Retinal pigment epithelial cell (primary cell): ENCODE measurements at regions not wholly inside any gene's neighbourhood (a gene's known extent, or its start where the extent isn't known, plus 50 kb on each side); places are given as distances from the start of the nearest gene placed in this dataset.
A peak's percentile ranks its signal among the peaks of the same experiment; 100 is the strongest.

Source experiments
- DNase-seq: peaks from one replicate; pipeline ENCODE4 v3.0.0-alpha.2; 2010; ENCODE audit warnings: low read depth
- H3K4me3 ChIP-seq: 2 replicates; pipeline ENCODE4 v1.5.1; 2011; ENCODE audit warnings: mild to moderate bottlenecking, low read length, control low read depth, moderate library complexity
- CTCF ChIP-seq: conservative IDR thresholded peaks from 2 replicates; pipeline ENCODE4 v1.5.1; 2011; ENCODE audit warnings: low read depth, low read length, control low read depth, inconsistent platforms

DNA sequence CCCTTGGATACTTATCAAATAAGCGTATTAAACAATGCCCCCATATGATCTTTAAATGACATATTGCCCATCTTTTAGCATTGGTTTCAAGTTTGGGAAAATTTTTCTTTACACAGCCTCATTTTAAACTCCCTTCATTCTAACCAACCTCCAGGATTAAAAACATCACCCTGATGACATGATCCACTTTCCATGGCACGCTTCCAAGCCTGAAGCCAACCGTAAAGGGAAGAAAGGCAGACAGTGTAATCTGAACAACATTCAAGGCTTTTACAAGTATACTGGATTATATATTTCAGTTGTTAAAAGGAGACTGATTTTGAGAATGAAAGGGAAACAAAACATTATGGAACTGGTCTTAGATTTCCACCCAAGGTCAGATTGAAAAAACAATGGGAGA is 1721.9 kb downstream of the OLFM4 start:
- H3K4me3 ChIP-seq: no peak overlapping the region
- peak; percentile 17 for DNase-seq
- TF ChIP-seq CTCF: no peak

GRCh38 chr13:54758795-54759194 is 1730.2 kb downstream of the OLFM4 start:
- TF ChIP-seq CTCF: no peak
- H3K4me3 ChIP-seq: no peak overlapping the region
- DNase-seq: no peak

GRCh38 chr13:54768214-54768613 is 1739.6 kb downstream of the OLFM4 start:
- no peak for DNase-seq
- no peak for TF ChIP-seq CTCF
- no peak overlapping the region for H3K4me3 ChIP-seq

DNA sequence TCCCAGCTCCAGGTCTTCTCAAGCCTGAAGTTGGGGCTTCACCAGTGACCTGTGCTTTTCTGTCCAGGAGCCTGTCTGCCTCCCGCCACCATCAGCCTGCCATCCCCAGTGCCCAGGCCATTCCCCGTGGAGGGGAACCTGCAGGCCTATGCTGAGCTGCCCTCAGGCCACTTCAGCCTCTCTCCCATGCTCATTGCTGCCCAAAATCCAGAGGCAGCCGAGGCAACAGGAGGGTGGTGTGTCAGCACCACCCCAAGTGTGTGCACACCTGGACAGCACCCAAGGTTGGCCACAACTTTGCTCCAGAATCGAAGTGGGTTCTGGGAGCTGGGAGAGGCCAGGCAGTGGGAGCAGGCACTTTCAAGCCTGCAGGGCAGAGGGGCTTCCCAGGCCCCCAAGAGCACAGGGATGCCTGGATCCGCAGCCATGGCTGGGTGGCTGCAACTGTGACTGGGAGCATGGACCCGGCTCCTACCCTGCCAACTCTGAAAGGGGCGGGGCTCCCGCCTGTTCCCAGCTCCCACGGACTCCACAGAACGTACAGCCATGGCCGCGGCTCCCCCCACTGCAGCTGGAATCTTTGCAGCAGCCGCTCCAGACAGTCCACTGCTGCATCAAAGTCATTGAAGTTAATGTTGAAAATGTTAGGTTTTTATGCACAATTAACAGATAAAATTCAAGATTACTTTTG is 1747.0 kb downstream of the OLFM4 start:
- no peak for DNase-seq
- no peak for TF ChIP-seq CTCF
- H3K4me3 ChIP-seq: no peak overlapping the region

DNA sequence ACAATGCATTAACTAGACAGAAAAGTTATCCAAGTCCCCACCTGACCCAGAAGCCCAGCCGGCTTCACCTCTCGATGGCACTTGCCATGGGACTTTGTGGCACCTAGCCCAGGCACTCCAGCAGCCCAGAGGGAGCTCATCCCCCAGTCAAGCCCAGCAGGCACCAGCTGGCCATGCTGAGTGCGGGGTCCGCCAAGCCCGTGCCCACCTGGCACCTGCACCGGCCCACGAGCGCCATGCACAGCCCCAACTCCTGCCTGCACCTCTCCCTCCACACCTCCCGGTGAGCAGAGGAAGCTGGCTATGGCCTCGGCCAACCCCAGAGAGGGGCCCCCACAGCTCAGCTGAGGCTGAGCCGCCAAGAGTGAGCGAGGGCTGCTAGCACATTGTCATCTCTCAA is 1759.1 kb downstream of the OLFM4 start:
- no peak for TF ChIP-seq CTCF
- DNase-seq: no peak
- no peak overlapping the region for H3K4me3 ChIP-seq

- no peak for DNase-seq
- TF ChIP-seq CTCF: no peak
- no peak overlapping the region for H3K4me3 ChIP-seq
These were observed 1771.1 kb downstream of the OLFM4 start for GRCh38 chr13:54799621-54800226.

DNA sequence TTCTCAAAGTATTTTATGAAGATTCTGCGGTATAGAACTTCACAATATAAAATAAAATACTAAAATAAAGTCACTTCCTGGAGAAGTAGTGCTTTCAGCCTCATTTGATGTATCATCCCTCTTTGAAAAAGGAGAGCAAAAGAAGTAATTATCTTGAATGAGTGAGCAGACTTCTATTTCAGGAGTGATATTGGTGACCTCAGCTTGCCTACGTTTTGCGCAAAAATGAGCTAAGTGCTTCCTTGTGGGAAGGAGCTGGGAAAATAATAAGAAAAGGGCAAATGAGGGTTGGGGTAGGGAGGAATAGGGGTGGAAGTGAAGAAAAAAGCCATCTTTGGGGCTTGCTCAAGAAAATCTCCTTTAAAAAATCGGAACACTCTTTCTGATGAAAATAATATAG is 1773.6 kb downstream of the OLFM4 start:
- TF ChIP-seq CTCF: no peak
- H3K4me3 ChIP-seq: no peak overlapping the region
- no peak for DNase-seq
